Body of pancreas (tissue), 4 donors: ENCODE measurements at regions not wholly inside any gene's neighbourhood (a gene's known extent, or its start where the extent isn't known, plus 50 kb on each side); places are given as distances from the start of the nearest gene placed in this dataset.

Experiments
- ATAC-seq: fragments of 150-250 bp; one replicate; pipeline ENCODE4 v1.9.1; 2016
- DNase-seq, 4 donors: peaks; one replicate each; pipeline ENCODE4 v3.0.0-alpha.2; 2019
- H3K27ac ChIP-seq, 4 donors: fragments of 200-600 bp; sonication (generic); 1 replicate in 3 of 4; 2 replicates in 1 of 4; pipeline versions ENCODE4 v1.5.1 to v1.6.1; 2016 to 2019; ENCODE audit warnings: mild to moderate bottlenecking in 1 of 4, mixed read lengths in 1 of 4, moderate library complexity in 1 of 4
- H3K27me3 ChIP-seq, 2 donors: fragments of 200-600 bp; sonication (generic); one replicate each; pipeline ENCODE4 v1.6.0; 2016; ENCODE audit warnings: mild to moderate bottlenecking in 1 of 2
- H3K36me3 ChIP-seq, 2 donors: fragments of 200-600 bp; sonication (generic); replicated peaks in 1 of 2; 2 replicates each; pipeline ENCODE4 v1.5.1; 2016; ENCODE audit warnings: low read depth in 2 of 2; ENCODE audit not compliant: insufficient read depth in 1 of 2
- H3K4me1 ChIP-seq: fragments of 200-600 bp; sonication (generic); one replicate; pipeline ENCODE4 v1.6.0; 2016
- H3K4me3 ChIP-seq, 2 donors: fragments of 200-600 bp; sonication (generic); 1 replicate in 1 of 2; 2 replicates in 1 of 2; pipeline ENCODE4 v1.5.1; 2016 to 2019
- H3K9me3 ChIP-seq, 3 donors: fragments of 200-600 bp; sonication (generic); 1 replicate in 2 of 3; 2 replicates in 1 of 3; pipeline ENCODE4 v1.5.1; 2016
- POLR2A ChIP-seq, 3 donors: fragments of 450-650 bp; IDR thresholded peaks; one replicate each; pipeline ENCODE4 v1.6.1; 2016; ENCODE audit warnings: antibody characterized with exemption in 3 of 3, mild to moderate bottlenecking in 2 of 3
- WGBS, 2 donors: methylation state at CpG; one replicate each; pipeline ENCODE4 v1.1.5; 2017; 5-methylcytosine and 5-hydroxymethylcytosine counted together
- intact Hi-C: fragments of 100-400 bp; cut with DNase I; formaldehyde crosslinking; loops from one replicate; pipeline ENCODE4 v1.15.1; 2023
- TF ChIP-seq, protein P1 (sequence below), 7 experiments: fragments of 450-650 bp in 4 of 7; fragments of 200-600 bp in 3 of 7; sonication (generic) in 3 of 7; IDR thresholded peaks; one replicate each; pipeline ENCODE4 v1.5.1; 2016 to 2019; ENCODE audit warnings: antibody characterized with exemption in 7 of 7

DNA sequence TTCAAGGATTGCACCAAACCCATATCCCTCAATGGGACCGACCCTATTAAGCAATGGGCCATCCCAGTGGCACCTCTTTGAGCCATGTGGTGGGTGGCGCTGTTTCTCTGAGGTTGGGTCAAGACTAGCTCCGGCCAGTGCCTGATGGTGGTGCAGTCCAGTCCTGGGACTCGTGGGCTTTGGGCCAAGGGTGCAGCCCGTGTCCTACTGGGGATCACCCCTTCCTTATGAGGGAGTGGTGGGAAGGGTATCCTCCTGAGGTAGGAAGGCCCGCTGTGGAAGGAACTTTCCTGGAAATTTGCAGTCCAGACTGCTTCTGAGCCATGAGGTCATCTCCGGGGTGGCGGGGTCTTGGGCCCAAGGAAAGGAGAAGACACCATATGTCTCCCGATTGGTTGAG is 231.6 kb downstream of the SNRPN start:
- Histone ChIP-seq H3K36me3 (no peaks in the 10 kb centered on the region), H3K9me3 (peaks cover 0 to 12% (median 0%) of the 10 kb centered on the region in 3 donors), H3K4me1 (no peaks in the 10 kb centered on the region), H3K27me3 (no peaks in the 10 kb centered on the region), H3K4me3 (no peak overlapping the region), H3K27ac (no peak overlapping the region)
- DNase-seq (no peak), ATAC-seq (no peak)
- TF ChIP-seq, protein P1, sequence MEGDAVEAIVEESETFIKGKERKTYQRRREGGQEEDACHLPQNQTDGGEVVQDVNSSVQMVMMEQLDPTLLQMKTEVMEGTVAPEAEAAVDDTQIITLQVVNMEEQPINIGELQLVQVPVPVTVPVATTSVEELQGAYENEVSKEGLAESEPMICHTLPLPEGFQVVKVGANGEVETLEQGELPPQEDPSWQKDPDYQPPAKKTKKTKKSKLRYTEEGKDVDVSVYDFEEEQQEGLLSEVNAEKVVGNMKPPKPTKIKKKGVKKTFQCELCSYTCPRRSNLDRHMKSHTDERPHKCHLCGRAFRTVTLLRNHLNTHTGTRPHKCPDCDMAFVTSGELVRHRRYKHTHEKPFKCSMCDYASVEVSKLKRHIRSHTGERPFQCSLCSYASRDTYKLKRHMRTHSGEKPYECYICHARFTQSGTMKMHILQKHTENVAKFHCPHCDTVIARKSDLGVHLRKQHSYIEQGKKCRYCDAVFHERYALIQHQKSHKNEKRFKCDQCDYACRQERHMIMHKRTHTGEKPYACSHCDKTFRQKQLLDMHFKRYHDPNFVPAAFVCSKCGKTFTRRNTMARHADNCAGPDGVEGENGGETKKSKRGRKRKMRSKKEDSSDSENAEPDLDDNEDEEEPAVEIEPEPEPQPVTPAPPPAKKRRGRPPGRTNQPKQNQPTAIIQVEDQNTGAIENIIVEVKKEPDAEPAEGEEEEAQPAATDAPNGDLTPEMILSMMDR (IDR thresholded peaks at IDR 0.05), result no peak
- TF ChIP-seq POLR2A (IDR thresholded peaks at IDR 0.05), result no peak
- intact Hi-C loops, result no loop called here
- WGBS, 2 donors, result 78% methylated on average over 9 of the region's 9 CpGs; no CpG with 5 or more reads in 1 of the 2 donors

DNA sequence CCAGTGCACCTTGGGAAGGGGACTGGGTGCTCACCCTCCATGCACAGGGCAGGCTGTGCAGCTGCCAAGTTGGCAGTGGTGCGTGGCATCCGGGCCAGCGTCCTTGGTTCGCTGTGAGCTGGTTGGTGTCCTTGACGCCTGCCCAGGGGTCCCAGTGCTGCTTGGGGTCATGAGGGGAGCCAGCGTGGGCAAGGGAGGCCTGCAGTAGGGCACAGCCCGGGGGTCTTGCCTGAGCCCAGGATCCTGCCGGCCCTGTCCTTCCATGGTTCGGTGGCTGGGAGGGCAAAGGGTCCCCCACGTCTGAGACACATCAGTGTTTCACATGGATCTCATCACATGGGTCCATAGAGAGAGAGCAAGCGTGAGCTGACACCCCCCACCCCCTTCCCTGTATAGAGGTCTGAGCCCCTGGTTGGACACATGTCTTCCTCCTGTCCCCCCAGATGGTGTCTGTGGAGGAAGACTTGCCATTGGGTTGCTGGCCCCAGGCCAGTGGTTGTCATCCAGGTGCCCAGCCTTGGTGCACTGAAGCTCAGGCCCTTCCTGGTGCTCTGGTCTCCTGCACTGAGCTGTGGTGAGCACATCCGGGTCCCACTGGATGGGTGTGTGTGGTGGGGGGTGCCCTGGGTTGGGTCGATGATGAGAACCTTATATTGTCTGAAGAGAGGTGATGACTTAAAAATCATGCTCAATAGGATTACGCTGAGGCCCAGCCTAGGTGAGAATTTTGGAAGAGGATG is 232.3 kb downstream of the SNRPN start:
- WGBS, 2 donors, result 80 to 83% methylated on average over 2 to 14 of the region's 14 CpGs
- no peaks in the 10 kb centered on the region for H3K4me1 ChIP-seq
- peaks cover 0 to 12% (median 0%) of the 10 kb centered on the region in 3 donors for H3K9me3 ChIP-seq
- H3K27ac ChIP-seq, result no peak overlapping the region
- ATAC-seq (no peak), DNase-seq (no peak)
- no peak overlapping the region for H3K4me3 ChIP-seq
- no peaks in the 10 kb centered on the region for H3K36me3 ChIP-seq
- H3K27me3 ChIP-seq, result no peaks in the 10 kb centered on the region
- TF ChIP-seq, protein P1 (IDR thresholded peaks at IDR 0.05), result no peak
- no peak for TF ChIP-seq POLR2A (IDR thresholded peaks at IDR 0.05)
- intact Hi-C loops, result no loop called here

- ATAC-seq (no peak), DNase-seq (no peak)
- WGBS, 2 donors, result 67 to 70% methylated on average over 2 to 7 of the region's 7 CpGs
- intact Hi-C loops, result no loop called here
- Histone ChIP-seq H3K36me3 (no peaks in the 10 kb centered on the region), H3K27ac (no peak overlapping the region), H3K9me3 (peaks cover 0 to 12% (median 0%) of the 10 kb centered on the region in 3 donors), H3K4me1 (no peaks in the 10 kb centered on the region), H3K4me3 (no peak overlapping the region), H3K27me3 (no peaks in the 10 kb centered on the region)
- TF ChIP-seq POLR2A (IDR thresholded peaks at IDR 0.05), result no peak
- TF ChIP-seq, protein P1 (IDR thresholded peaks at IDR 0.05), result no peak
These were observed 233.3 kb downstream of the SNRPN start for GRCh38 chr15:25188051-25188450.

DNA sequence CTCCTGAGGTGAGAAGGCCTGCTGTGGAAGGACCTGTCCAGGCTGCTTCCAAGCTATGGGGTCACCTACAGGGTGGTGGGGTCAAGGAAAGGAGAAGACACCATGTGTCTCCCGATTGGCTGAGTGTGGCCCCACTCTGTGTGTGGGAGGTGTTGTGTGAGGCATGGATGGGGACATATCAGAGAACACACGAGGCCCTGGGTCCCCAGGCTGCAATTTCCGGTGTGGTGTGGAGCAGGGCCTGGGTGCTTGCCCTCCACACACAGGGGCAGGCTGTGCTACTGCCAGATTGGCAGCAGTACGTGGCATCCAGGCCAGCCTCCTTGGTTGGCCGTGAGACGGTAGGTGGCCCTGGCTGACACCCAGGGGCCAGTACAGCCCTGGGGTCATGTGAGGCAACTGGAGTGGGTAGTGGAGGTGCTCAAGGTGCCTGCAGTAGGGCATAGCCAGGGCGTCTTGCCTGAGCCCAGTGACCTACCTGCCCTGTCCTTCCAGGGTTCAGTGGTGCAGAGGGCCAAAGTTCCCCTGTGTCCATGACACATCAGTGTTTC is 233.8 kb downstream of the SNRPN start:
- H3K4me1 ChIP-seq, result no peaks in the 10 kb centered on the region
- no peak for DNase-seq
- H3K9me3 ChIP-seq, result peaks cover 0 to 12% (median 0%) of the 10 kb centered on the region in 3 donors
- intact Hi-C loops, result no loop called here
- H3K27me3 ChIP-seq, result no peaks in the 10 kb centered on the region
- ATAC-seq, result no peak
- no peak overlapping the region for H3K4me3 ChIP-seq
- H3K27ac ChIP-seq, result no peak overlapping the region
- WGBS, 2 donors, result 66 to 71% methylated on average over 1 to 7 of the region's 7 CpGs
- TF ChIP-seq, protein P1 (IDR thresholded peaks at IDR 0.05), result no peak
- TF ChIP-seq POLR2A (IDR thresholded peaks at IDR 0.05), result no peak
- H3K36me3 ChIP-seq, result no peaks in the 10 kb centered on the region
